ENCODE measurements at regions not wholly inside any gene's neighbourhood (a gene's known extent, or its start where the extent isn't known, plus 50 kb on each side); places are given as distances from the start of the nearest gene placed in this dataset.

- TF ChIP-seq ZNF274 (IDR thresholded peaks at IDR 0.05; ENCODE audit: low read depth, low read length): no peak
- TF ChIP-seq YY1 (IDR thresholded peaks at IDR 0.05; ENCODE audit: insufficient read depth, insufficient read length): no peak
These were observed 1161.5 kb downstream of the PCDH9 start for GRCh38 chr13:66068683-66069082.
